Stimulated activated CD8-positive, alpha-beta memory T cell treated with anti-CD3 and anti-CD28 coated beads, Interleukin-2, amount 100 ng/mL, for 1 hour (primary cell): ENCODE measurements at regions not wholly inside any gene's neighbourhood (a gene's known extent, or its start where the extent isn't known, plus 50 kb on each side); places are given as distances from the start of the nearest gene placed in this dataset.

Experiments used
- DNase-seq, 2 donors: peaks; one replicate each; pipeline ENCODE4 v3.0.0-alpha.2; 2020; ENCODE audit warnings: low read depth in 2 of 2

DNA sequence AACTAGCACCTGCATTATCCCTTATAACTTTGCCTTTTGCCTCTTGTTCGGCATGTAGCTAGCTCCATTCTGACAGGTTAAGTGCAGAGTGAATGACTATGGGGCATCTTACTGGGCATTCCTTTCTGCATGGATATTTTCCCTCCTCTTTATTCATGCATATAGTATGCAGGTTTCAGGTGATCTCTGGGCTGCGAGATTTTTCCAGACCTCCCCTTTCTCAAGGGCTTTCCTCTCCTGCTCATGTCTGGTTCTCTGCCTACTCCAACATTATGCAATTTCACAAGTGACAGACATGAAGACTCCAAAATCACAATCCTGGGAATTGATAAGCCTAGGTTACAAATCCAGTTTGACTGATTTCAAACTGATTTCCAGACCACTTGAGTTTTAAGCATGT is 503.8 kb downstream of the NXPH1 start:
- no peak for DNase-seq

- no peak for DNase-seq
Measured at GRCh38 chr7:8938044-8938805, 504.8 kb downstream of the NXPH1 start.

GRCh38 chr7:8939446-8939845 is 506.0 kb downstream of the NXPH1 start:
- no peak for DNase-seq

- no peak for DNase-seq
Measured at GRCh38 chr7:8963722-8964121, 530.3 kb downstream of the NXPH1 start.

GRCh38 chr7:8965177-8965576 is 531.8 kb downstream of the NXPH1 start:
- DNase-seq: no peak

DNA sequence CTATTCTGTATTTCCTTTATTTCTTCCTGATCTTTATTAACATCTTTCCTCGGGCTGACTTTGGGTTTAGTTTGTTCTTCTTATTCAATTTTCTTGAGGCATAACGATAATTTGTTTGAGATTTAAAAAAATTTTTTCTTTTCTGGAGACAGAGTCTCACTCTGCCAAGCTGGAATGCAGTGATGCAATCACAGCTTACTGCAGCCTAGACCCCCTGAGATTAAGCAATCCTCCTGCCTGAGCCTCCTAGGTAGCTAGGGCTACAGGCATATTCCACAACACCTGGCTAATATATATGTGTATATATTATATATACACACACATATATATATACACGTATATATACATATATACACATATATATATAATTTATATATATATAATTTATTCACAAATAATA is 540.2 kb downstream of the NXPH1 start:
- DNase-seq: no peak

GRCh38 chr7:8975681-8976080 is 542.3 kb downstream of the NXPH1 start:
- no peak for DNase-seq

DNA sequence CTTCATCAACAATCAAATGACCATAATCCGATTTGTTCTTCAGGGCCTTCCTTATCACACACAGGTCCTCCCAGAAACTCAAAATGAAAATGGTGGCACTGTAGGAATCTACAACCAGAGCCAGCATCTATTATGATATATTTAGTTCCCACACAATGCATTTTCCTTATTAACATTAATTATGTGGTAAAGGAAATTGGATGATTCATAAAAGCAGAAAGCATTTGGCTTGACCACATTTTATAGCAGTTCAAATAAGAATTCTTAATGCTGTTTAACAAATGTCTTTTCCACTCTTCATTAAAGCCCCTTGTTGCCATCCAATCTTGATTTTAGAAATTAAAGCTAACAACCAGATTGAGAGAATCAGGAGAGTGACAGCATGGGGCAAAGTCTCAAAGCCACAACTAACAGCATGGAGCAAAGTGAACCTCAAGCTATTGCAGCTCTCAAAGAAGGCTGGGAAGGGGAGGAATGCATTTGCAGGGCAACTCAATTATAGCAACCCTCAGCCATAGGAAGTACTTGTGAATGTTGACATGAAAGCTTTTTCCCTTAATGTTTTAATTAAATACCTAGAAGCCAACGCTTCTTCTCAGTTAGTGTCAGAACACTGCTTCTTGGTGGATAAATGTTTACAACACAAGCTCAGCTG is 549.1 kb downstream of the NXPH1 start:
- DNase-seq: no peak

DNA sequence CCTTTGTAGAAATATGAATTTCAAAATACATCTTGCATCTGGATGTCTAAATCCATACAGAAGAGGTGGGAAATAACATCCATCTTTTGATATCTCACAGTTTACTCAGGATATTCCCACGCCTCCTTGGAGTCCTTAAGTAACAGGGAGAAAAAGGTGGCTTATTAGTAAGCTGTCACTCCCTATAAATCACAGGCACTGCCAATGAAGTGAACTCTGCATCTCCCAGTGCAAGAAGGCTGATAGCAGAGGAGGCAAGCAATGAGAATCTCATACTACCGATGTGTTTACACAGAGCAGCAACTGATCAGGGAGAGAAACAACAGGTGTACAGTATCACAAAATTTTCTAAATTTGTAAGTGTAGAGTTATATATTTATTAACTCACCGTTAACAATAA is 551.8 kb downstream of the NXPH1 start:
- DNase-seq: no peak

- DNase-seq: no peak
Measured at GRCh38 chr7:8988267-8988666, 554.9 kb downstream of the NXPH1 start.

DNA sequence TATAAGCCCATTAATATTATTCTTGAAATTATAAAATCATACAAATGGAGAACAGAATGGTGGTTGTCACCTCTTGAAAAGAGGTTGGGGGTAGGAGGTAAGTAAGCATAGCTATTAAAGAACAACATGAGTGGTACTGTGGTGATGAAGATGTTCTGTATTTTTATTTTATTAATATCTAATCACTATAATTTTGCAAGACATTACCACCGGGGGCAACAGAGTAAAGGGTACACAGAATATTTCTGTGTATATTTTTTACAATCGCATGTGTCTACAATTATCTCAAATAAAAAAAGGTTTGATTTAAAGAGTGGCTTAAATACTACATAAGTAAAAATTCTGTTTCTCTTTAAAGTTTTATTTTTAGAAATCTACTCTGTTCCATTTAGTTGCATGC is 557.8 kb downstream of the NXPH1 start:
- DNase-seq: no peak

- DNase-seq: no peak
Measured at GRCh38 chr7:8998762-8999161, 565.4 kb downstream of the NXPH1 start.

DNA sequence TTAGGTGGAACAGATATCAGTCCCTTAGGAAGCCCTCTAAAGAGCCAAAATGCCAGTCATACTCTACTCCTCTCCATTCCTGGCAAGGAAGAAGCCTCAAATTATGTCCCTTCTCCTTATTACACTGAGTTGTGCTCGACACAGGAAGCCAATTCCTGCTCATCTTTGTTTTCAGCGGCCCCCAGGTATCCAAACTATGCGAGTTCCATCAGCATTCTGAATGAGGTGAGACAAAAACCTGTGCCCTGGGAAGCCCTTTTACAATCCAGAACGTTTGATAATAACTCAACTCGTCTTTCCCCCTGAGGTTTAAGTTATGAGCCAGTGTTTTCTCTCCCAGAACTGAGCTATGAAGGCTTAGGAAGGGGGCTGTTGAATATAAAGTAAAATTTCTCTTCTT is 580.5 kb downstream of the NXPH1 start:
- DNase-seq: no peak

GRCh38 chr7:9017286-9017685 is 583.9 kb downstream of the NXPH1 start:
- no peak for DNase-seq

GRCh38 chr7:9022456-9022855 is 589.0 kb downstream of the NXPH1 start:
- DNase-seq: no peak

DNA sequence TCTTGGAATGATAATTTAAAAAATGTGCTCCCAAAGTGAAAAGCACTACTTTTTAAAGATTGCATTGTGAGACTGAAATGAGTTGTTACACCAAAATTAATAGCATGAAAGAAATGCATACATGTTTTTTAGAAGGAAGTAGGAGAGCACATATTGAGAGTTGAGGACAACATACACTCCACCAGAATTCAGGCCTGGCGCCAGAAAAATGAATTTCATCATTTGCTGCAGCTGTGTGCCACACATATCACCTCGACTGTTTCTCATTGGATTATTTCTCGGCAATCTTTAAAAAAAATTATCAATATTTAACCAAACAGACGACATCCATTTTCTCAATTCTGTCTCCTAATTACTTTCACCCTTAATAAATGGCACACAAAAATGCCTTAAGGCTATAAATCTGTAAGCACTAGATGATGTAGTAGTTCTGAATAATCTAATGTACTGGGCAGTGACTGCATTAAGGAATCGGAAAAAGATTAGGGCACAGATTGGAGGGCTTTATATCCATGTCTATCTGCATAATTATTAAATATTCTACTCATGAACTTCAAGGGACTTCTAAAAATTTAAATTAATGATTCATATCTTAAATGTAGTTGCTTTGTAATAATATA is 590.4 kb downstream of the NXPH1 start:
- no peak for DNase-seq

GRCh38 chr7:9026121-9026520 is 592.7 kb downstream of the NXPH1 start:
- no peak for DNase-seq

DNA sequence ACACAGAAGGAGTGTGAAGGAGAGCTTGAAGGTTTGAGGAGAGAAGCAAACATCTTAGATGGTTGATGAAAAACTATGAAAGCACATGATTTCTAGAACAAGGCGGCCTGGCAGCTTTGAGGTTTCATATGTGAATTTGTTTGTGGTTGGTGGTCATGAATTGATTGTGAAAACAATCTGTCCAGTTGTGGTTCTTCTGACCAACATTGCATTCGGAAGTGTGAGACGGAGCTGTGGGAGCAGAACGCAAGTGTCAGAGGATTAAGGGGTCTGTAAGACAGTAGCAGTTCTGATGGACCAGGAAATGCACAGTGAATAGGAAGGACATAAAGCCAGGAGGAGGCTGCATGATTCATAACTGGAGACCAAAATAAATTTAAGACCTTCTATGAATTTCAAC is 594.6 kb downstream of the NXPH1 start:
- DNase-seq: no peak

- DNase-seq: no peak
Measured at GRCh38 chr7:9029681-9030530, 596.5 kb downstream of the NXPH1 start.

- DNase-seq: no peak
Measured at GRCh38 chr7:9030976-9031375, 597.6 kb downstream of the NXPH1 start.

DNA sequence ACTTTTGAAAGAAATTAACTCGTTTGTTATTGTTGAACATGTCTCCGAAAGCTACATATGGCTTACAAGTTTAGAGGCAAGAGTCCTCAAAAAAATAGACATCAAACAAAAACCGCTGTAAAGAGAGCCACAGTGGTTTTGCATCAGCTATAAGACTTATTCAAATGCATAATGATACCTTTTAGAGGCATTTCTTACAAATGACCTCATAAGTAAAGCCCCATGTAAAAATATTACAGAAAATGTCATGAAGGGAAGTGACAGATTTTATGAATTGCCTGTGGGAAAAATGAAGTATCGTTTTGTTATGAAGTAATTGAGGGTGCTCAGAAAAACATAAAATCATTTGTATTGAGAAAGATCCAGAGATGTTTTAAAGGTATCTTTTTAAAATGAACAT is 598.0 kb downstream of the NXPH1 start:
- no peak for DNase-seq

GRCh38 chr7:9036080-9036479 is 602.7 kb downstream of the NXPH1 start:
- no peak for DNase-seq
